Posterior cingulate gyrus (tissue), 11 donors: ENCODE measurements at regions not wholly inside any gene's neighbourhood (a gene's known extent, or its start where the extent isn't known, plus 50 kb on each side); places are given as distances from the start of the nearest gene placed in this dataset.
A peak's percentile ranks its signal among the peaks of the same experiment; 100 is the strongest.

Experiments used
- DNase-seq, 10 donors: peaks; one replicate each; pipeline versions ENCODE4 v3.0.0 to v3.0.0-alpha.2; 2020 to 2021; ENCODE audit warnings: mixed read lengths in 3 of 10
- intact Hi-C: fragments of 100-400 bp; cut with DNase I; formaldehyde crosslinking; loops from one replicate; pipeline ENCODE4 v1.15.1; 2023

DNA sequence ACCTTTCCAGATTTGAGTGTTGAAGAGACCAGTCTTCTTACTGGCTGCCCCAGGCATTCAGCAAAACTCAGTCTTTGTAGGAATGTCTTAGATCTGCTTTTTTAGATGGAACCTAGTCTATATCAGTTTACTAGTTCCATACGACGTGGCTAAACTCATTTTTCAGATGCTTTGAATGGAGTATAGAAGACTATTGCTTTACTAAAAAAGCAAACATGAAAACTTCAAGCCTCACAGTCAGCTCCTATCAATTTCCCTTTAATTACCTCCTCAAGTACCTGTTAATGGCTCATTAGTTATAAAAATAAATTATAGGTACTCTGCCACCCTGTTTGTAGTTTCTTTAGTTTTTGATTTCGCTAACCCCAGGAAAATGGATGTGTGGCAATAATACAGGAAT, 63.0 kb upstream of the STOX2 start:
- intact Hi-C loops: loop anchor here (5.0 kb wide), 1 partner anchor 65 kb away; the partner anchor contains the start of gene STOX2
- DNase-seq: no peak

DNA sequence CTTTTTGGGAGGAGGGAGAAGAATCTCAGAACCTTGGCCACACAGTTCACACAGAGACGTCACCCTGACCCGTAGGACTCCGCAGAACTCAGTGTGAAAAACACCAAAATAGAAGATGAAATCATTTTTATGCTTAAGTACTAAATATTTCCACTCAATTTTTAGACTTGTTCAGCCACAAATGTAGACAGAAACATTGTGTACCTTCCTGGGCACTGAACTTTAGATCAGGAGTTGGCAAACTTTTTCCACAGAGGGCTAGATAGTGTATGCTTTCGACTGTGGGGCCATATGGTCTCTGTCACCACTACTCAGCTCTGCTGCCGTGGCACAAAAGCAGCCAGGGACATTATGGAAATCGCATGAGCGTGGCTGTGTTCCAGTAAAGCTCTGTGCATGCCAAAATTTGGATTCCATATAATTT, 61.8 kb upstream of the STOX2 start:
- intact Hi-C loops: loop anchor here (5.0 kb wide), 1 partner anchor 64 kb away; the partner anchor contains the start of gene STOX2

DNA sequence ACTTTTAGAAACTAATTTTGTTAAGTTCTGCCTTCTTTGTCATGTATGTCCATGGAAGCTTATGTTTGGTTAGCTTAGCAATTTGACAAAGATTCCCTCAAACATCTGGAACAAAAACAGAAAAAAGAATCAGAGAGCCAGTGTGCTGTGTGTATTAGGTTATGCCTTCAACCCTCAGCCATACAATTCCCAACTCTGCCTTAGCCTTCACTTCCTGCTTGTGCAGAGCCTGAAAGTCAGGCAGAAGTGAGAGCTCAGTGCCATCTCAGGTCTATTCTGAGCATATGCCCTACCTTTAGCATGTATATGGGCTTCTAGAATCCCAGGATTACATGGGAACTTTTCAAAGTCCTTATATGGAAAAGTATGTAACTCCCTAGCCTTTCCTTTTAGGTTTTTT, 58.2 kb upstream of the STOX2 start:
- intact Hi-C loops: no loop called here
- DNase-seq: no peak

More for the DNA sequence above, 61.8 kb upstream of the STOX2 start:
- DNase-seq: peak in 2 of 10 donors; percentile 24 to 58

DNA sequence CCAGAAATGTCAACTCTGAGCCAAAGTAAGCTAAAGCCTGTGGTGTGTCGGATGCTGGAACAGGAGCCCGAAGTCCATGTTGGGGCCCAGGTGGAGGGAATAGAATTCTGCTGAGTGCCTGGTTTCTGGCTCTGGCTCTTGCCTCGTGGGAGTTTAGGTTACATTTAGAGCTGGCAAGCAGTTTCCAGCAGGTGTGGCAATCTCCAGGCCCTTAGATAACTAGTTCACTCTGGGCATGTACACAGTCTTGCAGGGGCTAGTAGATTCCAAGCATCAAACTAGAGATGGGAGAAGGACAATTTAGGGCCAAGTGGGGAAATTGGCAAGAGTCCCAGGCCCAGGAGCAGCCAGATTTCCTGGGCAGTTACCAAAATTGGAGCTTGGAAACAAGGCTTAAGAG, 56.3 kb upstream of the STOX2 start:
- intact Hi-C loops: no loop called here

DNA sequence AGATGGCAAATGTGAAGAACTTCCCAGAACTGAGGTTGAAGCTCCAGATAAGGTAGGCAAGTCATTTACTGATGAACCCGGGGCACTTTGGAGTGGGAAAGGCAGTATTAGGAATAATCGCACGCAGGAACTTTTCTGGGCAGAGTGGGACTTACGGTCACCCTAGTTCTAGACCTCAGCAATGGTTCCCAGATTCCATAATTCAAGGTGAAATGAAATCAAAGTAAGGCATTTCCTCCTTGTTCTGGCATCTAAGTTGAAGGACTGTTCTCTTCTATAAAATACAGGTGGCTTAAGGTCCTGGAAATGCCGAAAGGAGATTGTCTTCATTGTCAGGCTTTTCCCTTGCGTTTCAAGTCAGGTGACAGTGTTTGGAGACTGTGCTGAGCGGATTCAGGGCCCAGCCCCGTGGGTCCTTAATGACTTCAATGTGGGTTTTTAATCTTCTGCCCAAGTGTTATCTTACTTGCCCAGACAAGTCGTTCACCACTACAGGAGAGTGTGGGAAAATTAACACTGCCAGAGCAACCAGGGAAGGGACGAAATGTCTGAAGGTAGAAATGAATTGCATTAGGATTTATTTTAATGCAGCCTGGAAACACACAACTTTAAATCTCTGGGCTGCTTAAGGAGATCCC, 52.1 kb upstream of the STOX2 start:
- intact Hi-C loops: no loop called here
- DNase-seq: no peak

More for the DNA sequence above, 56.3 kb upstream of the STOX2 start:
- DNase-seq: peak in 1 of 10 donors; percentile 51

DNA sequence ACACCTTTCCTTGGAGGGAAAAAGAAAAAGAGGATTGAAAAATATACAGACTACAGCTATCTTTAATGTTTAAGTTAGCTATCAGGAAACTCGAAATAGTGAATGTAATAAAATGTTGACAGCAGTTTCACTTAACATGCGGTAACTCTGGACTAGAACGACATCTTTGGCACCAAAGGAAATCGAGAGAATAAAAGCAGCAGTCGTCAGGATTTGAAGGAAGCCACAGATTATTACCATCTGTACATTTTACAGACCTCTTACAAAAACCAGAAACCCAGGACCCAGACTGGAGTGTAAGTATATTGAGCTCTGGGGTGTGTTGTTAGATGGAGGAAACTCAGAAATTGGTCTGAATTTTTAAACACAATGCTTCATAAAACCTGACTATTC, 51.6 kb upstream of the STOX2 start:
- DNase-seq: no peak
- intact Hi-C loops: no loop called here
